Common myeloid progenitor, CD34-positive (primary cell): ENCODE measurements at regions not wholly inside any gene's neighbourhood (a gene's known extent, or its start where the extent isn't known, plus 50 kb on each side); places are given as distances from the start of the nearest gene placed in this dataset.

ENCODE experiments used
- CTCF ChIA-PET: fragments of 350-600 bp; sonication (Branson Sonifier 250); formaldehyde crosslinking; loops from one replicate; lab custom pipeline; 2021; ENCODE audit warnings: antibody characterized with exemption; lab: Charles Lee
- POLR2A ChIA-PET: fragments of 350-600 bp; sonication (Branson Sonifier 250); formaldehyde crosslinking; loops from one replicate; lab custom pipeline; 2021; ENCODE audit warnings: antibody characterized with exemption; lab: Charles Lee
- DNase-seq, 3 donors: peaks; one replicate each; pipeline versions ENCODE4 v3.0.0 to v3.0.0-alpha.2; 2013
- H3K27ac ChIP-seq, 2 experiments: 1 replicate in 1 of 2; 2 replicates in 1 of 2; pipeline ENCODE4 v1.7.0; 2013; ENCODE audit warnings: inconsistent platforms in 2 of 2, low read length in 2 of 2, mild to moderate bottlenecking in 2 of 2, low read depth in 1 of 2, moderate library complexity in 1 of 2; ENCODE audit not compliant: severe bottlenecking in 2 of 2, insufficient read depth in 1 of 2, poor library complexity in 1 of 2
- H3K27me3 ChIP-seq, 5 experiments: replicated peaks in 2 of 5; 1 replicate in 3 of 5; 2 replicates in 2 of 5; pipeline versions ENCODE4 v1.6.1 to v1.7.0; 2013; ENCODE audit warnings: low read length in 4 of 5, mild to moderate bottlenecking in 2 of 5, moderate library complexity in 2 of 5, inconsistent platforms in 1 of 5; ENCODE audit not compliant: insufficient read depth in 5 of 5, control insufficient read depth in 4 of 5
- H3K36me3 ChIP-seq, 4 experiments: 1 replicate in 2 of 4; 2 replicates in 2 of 4; pipeline versions ENCODE4 v1.6.1 to v1.7.0; 2013; ENCODE audit warnings: low read length in 3 of 4, control low read depth in 1 of 4, mild to moderate bottlenecking in 1 of 4; ENCODE audit not compliant: control insufficient read depth in 4 of 4, insufficient read depth in 4 of 4
- H3K4me1 ChIP-seq, 4 experiments: 1 replicate in 3 of 4; 2 replicates in 1 of 4; pipeline versions ENCODE4 v1.6.1 to v1.7.1; 2013; ENCODE audit warnings: low read length in 3 of 4, mild to moderate bottlenecking in 3 of 4, control low read depth in 1 of 4, inconsistent platforms in 1 of 4, moderate library complexity in 1 of 4; ENCODE audit not compliant: control insufficient read depth in 4 of 4, insufficient read depth in 4 of 4; ENCODE audit errors: control extremely low read depth in 1 of 4
- H3K4me3 ChIP-seq, 7 experiments: 1 replicate in 4 of 7; 2 replicates in 3 of 7; pipeline versions ENCODE4 v1.5.1 to v1.7.0; 2013; ENCODE audit warnings: mild to moderate bottlenecking in 7 of 7, low read length in 6 of 7, moderate library complexity in 6 of 7, inconsistent platforms in 2 of 7, low read depth in 2 of 7, control low read depth in 1 of 7; ENCODE audit not compliant: insufficient read depth in 4 of 7, control insufficient read depth in 1 of 7; ENCODE audit errors: extremely low read depth in 1 of 7
- H3K9me3 ChIP-seq, 5 experiments: 1 replicate in 4 of 5; 2 replicates in 1 of 5; pipeline versions ENCODE4 v1.6.1 to v1.7.1; 2013; ENCODE audit warnings: low read length in 4 of 5, mild to moderate bottlenecking in 2 of 5, inconsistent platforms in 1 of 5, low read depth in 1 of 5, moderate library complexity in 1 of 5; ENCODE audit not compliant: control insufficient read depth in 4 of 5, insufficient read depth in 2 of 5; ENCODE audit errors: control extremely low read depth in 1 of 5
- WGBS: methylation state at CpG from one replicate; pipeline ENCODE4 v1.1.5; 2013; ENCODE audit not compliant: insufficient coverage; 5-methylcytosine and 5-hydroxymethylcytosine counted together

DNA sequence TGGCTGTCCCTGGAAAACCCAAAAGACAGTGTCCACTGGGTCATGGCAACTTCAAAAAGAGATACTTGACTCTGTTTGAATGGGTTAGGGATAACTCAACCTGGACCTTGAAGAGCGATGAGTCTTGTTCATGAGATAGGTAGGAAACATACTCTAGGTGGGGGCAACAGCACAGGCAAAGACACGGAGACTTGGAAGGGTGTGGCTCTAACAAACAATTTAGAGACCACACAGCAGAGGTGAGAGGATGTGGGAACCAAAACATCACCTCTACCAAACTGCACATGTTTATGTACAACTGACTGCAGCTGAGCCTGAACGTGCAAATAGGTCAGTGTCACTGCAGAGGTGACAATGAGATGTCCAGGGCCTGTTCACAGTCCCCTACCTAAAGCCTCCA is 247.7 kb upstream of the ADRA1B start:
- no peaks in the 10 kb centered on the region for H3K4me1 ChIP-seq
- peaks cover 0 to 5% (median 0%) of the 10 kb centered on the region in 5 experiments for H3K9me3 ChIP-seq
- peaks cover 0 to 4% (median 0%) of the 10 kb centered on the region in 5 experiments for H3K27me3 ChIP-seq
- DNase-seq, result no peak
- H3K4me3 ChIP-seq, result no peak overlapping the region
- H3K36me3 ChIP-seq, result no peaks in the 10 kb centered on the region
- WGBS, result 100% methylated on average over 1 of the region's 3 CpGs
- CTCF ChIA-PET, result interaction anchor here (1.8 kb wide), 1 partner anchor 11 kb away, joined by 4 read pairs; no protein-coding TSS in a partner anchor
- H3K27ac ChIP-seq, result no peak overlapping the region
- POLR2A ChIA-PET, result no interaction called here

GRCh38 chr5:159669559-159669958 is 246.7 kb upstream of the ADRA1B start:
- CTCF ChIA-PET, result no interaction called here
- H3K4me1 ChIP-seq, result no peaks in the 10 kb centered on the region

DNA sequence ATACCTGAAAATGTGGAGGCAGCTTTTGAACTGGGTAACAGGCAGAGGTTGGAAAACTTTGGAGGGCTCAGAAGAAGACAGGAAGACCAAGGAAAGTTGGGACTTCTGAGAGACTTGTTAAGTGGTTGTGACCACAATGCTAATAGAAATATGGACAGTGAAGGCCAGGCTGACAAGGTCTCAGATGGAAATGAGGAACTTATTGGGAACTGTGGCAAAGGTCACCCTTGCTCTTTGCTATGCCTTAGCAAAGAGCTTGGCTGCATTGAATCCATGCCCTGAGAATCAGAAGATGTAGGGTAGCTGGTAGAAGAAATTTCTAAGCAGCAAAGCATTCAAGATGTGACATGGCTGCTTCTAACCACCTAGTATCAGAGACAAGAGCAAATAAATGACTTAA is 244.4 kb upstream of the ADRA1B start:
- Histone ChIP-seq H3K9me3 (peaks cover 0 to 7% (median 0%) of the 10 kb centered on the region in 5 experiments), H3K4me3 (no peak overlapping the region), H3K4me1 (no peaks in the 10 kb centered on the region), H3K36me3 (no peaks in the 10 kb centered on the region), H3K27me3 (peaks cover 0 to 4% (median 0%) of the 10 kb centered on the region in 5 experiments), H3K27ac (no peak overlapping the region)
- ChIA-PET POLR2A (no interaction called here), CTCF (no interaction called here)
- peak in 1 of 3 donors; percentile 3 for DNase-seq

More at GRCh38 chr5:159669559-159669958, 246.7 kb upstream of the ADRA1B start:
- Histone ChIP-seq H3K4me3 (no peak overlapping the region), H3K27ac (no peak overlapping the region), H3K36me3 (no peaks in the 10 kb centered on the region), H3K27me3 (peaks cover 0 to 4% (median 0%) of the 10 kb centered on the region in 5 experiments), H3K9me3 (peaks cover 0 to 7% (median 0%) of the 10 kb centered on the region in 5 experiments)
- 90% methylated on average over 4 of the region's 4 CpGs for WGBS
- no peak for DNase-seq
- POLR2A ChIA-PET, result no interaction called here

DNA sequence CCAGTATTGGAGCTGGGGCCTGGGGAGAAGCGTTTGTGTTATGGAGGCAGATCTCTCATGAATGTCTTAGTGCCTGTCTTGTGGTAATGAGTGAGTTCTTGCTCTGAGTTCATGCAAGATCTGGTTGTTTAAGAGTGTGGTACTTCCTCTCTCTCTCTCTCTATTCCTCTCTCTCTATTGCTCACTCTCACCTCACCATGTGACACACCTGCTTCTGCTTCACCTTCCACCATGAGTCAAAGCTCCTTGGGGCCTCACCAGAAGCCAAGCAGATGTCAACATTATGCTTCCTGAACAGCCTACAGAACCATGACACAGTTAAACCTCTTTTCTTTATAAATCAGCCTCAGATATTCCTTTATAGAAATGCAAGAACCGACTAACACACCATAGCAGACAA is 242.7 kb upstream of the ADRA1B start:
- no CpG with 5 or more reads among the region's 2 CpGs for WGBS
- Histone ChIP-seq H3K9me3 (peaks cover 0 to 7% (median 0%) of the 10 kb centered on the region in 5 experiments), H3K27me3 (peaks cover 0 to 4% (median 0%) of the 10 kb centered on the region in 5 experiments), H3K4me3 (no peak overlapping the region), H3K4me1 (no peaks in the 10 kb centered on the region), H3K27ac (no peak overlapping the region), H3K36me3 (no peaks in the 10 kb centered on the region)
- ChIA-PET CTCF (interaction anchor here (0.6 kb wide), 1 partner anchor 1797 kb away, joined by 3 read pairs; no protein-coding TSS in a partner anchor), POLR2A (no interaction called here)
- no peak for DNase-seq

DNA sequence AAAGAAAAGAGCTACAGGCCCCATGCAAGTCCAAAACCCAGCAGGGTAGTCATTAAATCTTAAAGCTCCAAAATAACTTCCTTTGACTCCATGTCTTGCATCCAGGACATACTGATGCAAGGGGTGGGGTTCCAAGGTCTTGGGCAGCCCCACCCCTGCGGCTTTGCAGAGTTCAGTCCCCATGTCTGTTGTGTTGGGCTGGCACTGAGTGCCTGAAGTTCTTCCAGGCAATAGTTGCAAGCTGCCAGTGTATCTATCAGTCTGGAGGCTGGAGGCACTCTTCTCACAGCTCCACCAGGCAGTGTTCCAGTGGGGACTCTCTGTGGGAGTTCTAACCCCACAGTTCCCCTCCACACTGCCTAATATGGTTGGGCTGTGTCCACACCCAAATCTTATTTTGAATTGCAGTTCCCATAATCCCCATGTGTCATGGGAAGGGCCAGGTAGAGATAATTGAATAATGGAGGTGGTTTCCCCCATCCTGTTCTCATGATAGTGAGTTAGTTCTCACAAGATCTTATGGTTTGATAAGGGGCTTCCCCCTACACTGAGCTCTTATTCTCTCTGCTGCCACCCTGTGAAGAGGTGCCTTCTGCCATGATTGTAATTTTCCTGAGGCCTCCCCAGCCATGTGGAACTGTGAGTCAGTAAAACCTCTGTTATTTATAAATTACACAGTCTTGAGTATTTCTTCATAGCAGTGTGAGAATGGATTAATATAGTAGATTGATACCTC is 237.5 kb upstream of the ADRA1B start:
- WGBS, result 0% methylated on average over 1 of the region's 1 CpG
- H3K4me1 ChIP-seq, result no peaks in the 10 kb centered on the region
- H3K36me3 ChIP-seq, result no peaks in the 10 kb centered on the region
- no peak overlapping the region for H3K27ac ChIP-seq
- H3K27me3 ChIP-seq, result no peaks in the 10 kb centered on the region
- ChIA-PET POLR2A (no interaction called here), CTCF (interaction anchor here (0.7 kb wide), 1 partner anchor 14 kb away, joined by 3 read pairs; no protein-coding TSS in a partner anchor)
- H3K9me3 ChIP-seq, result peaks cover 0 to 27% (median 16%) of the 10 kb centered on the region in 5 experiments
- no peak for DNase-seq
- H3K4me3 ChIP-seq, result no peak overlapping the region

DNA sequence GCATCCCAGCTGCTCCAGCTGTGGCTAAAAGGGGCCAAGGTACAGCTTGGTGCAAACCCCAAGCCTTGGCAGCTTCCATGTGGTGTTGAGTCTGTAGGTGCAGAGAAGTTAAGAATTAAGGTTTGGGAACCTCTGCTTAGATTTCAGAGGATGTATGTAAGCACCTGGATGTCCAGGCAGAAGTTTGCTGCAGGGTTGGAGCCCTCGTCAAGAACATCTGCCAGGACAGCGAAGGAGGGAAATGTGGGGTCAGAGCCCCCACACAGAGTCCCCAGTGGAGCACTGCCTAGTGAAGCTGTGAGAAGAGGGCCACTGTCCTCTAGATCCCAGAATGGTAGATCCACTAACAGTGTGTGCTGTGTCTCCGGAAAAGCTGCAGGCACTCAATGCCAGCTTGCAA is 236.2 kb upstream of the ADRA1B start:
- WGBS, result 33% methylated on average over 3 of the region's 3 CpGs
- ChIA-PET POLR2A (interaction anchor here (0.7 kb wide), 1 partner anchor 30 kb away, joined by 4 read pairs; no protein-coding TSS in a partner anchor), CTCF (no interaction called here)
- H3K9me3 ChIP-seq, result peaks cover 0 to 25% (median 16%) of the 10 kb centered on the region in 5 experiments
- no peak overlapping the region for H3K4me3 ChIP-seq
- no peaks in the 10 kb centered on the region for H3K27me3 ChIP-seq
- H3K27ac ChIP-seq, result no peak overlapping the region
- no peaks in the 10 kb centered on the region for H3K4me1 ChIP-seq
- peak in 2 of 3 donors; percentile 11 to 28 for DNase-seq
- H3K36me3 ChIP-seq, result no peaks in the 10 kb centered on the region

DNA sequence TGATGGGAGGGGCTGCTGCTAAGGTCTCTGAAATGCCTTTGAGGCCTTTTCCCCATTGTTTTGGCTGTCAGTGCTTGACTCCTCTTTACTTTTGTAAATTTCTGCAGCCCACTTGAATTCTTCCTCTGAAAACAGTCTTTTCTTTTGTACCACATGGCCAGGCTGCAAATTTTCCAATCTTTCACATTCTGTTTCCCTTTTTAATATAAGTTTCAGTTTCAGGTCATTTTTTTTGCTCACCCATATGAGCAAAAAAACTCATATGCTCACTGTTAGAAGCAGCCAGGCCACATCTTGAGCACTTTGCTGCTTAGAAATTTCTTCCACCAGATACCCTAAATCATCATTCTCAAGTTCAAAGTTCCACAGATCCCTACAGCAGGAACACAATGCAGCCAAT is 234.6 kb upstream of the ADRA1B start:
- CTCF ChIA-PET, result no interaction called here
- POLR2A ChIA-PET, result no interaction called here
- no peaks in the 10 kb centered on the region for H3K27me3 ChIP-seq

More for the DNA sequence above, 234.6 kb upstream of the ADRA1B start:
- no peak for DNase-seq
- H3K27ac ChIP-seq, result no peak overlapping the region
- H3K4me1 ChIP-seq, result no peaks in the 10 kb centered on the region
- no peaks in the 10 kb centered on the region for H3K36me3 ChIP-seq
- peaks cover 0 to 25% (median 16%) of the 10 kb centered on the region in 5 experiments for H3K9me3 ChIP-seq
- H3K4me3 ChIP-seq, result no peak overlapping the region
